Lower leg skin (tissue), 3 donors: ENCODE measurements at regions not wholly inside any gene's neighbourhood (a gene's known extent, or its start where the extent isn't known, plus 50 kb on each side); places are given as distances from the start of the nearest gene placed in this dataset.

Source experiments
- POLR2A ChIP-seq, 2 donors: fragments of 450-650 bp; IDR thresholded peaks; one replicate each; pipeline ENCODE4 v1.6.1; 2016 to 2017; ENCODE audit warnings: antibody characterized with exemption in 2 of 2, mild to moderate bottlenecking in 1 of 2, moderate library complexity in 1 of 2
- TF ChIP-seq, protein P1 (sequence below), 3 donors: fragments of 450-650 bp; IDR thresholded peaks; one replicate each; pipeline ENCODE4 v1.5.1; 2016; ENCODE audit warnings: antibody characterized with exemption in 3 of 3, mild to moderate bottlenecking in 3 of 3, moderate library complexity in 2 of 3

DNA sequence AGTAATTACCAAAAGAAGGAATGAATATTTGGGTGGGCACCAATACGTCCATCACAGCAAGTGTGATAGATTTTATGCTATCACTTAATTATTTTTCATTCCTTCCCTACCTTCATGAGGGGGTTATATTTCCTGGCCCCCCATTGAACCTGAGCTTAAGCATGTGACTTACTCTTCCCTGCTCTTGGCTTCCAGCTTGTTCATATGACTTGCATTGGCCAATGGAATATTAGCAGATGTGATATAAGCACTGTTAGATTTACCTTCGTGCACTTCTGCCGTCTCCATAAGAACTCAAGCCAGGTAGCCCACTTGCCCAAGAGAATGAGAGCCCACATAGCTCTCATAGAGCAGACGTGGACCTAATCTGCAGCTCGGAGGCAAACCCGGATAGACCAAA lies 99.1 kb upstream of the SMARCA2 start:
- TF ChIP-seq, protein P1, sequence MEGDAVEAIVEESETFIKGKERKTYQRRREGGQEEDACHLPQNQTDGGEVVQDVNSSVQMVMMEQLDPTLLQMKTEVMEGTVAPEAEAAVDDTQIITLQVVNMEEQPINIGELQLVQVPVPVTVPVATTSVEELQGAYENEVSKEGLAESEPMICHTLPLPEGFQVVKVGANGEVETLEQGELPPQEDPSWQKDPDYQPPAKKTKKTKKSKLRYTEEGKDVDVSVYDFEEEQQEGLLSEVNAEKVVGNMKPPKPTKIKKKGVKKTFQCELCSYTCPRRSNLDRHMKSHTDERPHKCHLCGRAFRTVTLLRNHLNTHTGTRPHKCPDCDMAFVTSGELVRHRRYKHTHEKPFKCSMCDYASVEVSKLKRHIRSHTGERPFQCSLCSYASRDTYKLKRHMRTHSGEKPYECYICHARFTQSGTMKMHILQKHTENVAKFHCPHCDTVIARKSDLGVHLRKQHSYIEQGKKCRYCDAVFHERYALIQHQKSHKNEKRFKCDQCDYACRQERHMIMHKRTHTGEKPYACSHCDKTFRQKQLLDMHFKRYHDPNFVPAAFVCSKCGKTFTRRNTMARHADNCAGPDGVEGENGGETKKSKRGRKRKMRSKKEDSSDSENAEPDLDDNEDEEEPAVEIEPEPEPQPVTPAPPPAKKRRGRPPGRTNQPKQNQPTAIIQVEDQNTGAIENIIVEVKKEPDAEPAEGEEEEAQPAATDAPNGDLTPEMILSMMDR (IDR thresholded peaks at IDR 0.05), result no peak
- TF ChIP-seq POLR2A (IDR thresholded peaks at IDR 0.05), result no peak
